Superior temporal gyrus (tissue), 1 donor: ENCODE measurements at regions not wholly inside any gene's neighbourhood (a gene's known extent, or its start where the extent isn't known, plus 50 kb on each side); places are given as distances from the start of the nearest gene placed in this dataset.

Experiments used
- DNase-seq: peaks from one replicate; pipeline ENCODE4 v3.0.0-alpha.2; 2016; ENCODE audit errors: extremely low spot score

DNA sequence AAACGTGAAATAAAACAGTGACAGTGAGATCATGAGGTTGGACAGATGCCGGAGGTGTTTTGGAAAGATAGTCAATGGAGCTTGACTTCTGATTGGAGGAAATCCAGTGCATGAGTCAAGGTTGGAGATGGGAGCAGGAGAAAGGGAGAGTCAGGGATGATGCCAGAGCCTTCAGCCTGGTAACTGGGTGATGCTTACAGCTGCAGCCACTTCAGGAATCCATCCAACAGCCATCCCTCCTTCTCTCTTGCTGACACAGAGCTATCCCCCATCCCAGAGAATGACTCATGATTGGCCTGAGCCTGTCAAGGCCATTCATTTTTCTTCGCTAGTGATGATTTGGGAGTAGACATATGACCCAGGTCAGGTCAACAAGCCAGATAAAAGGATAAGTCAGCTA lies 112.8 kb downstream of the SAMD5 start:
- DNase-seq: no peak

DNA sequence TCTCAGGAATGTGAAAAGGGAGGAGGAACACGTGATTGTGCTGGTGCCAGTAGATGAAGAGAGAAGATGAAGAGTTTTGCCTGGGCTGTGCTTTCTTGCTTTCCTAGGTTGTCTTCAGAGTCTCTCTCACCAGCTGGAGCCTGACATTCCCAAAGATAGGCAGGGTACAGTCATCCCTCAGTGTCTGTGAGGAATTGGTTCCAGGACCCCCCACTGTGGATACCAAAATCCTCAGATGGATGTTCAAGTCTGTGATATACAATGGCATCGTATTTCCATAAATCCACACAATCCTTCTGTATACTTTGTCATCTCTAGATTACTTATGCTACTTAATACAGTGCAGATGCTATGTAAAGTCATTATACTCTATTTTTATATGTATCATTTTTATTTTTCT lies 113.5 kb downstream of the SAMD5 start:
- no peak for DNase-seq

DNA sequence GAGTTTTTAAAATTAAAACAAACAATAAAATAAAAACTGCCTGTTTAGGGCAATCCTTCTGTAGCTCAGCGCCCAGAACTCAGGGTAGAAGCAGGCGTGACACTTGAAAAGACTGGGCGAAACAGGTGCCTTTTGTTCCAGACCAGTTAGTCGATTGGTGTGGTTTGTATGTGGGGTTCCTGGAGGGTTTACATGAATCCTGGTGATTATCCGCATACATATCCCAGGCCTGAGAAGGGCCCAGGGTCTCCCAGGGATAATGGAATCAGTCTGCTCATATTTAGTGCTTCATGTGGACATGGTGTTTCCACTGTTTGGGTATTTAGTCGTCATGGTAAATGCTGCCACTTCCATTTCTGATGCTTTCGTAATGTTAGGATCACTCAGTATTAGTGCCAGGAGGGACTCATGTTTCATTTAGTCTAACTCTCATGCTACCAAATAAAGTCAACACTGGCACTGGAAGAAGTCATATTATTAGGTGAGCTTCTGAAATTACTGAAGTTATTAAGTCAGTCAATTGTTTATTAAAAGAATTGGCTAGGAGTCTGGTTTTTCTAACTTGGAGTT lies 116.5 kb downstream of the SAMD5 start:
- DNase-seq: no peak

DNA sequence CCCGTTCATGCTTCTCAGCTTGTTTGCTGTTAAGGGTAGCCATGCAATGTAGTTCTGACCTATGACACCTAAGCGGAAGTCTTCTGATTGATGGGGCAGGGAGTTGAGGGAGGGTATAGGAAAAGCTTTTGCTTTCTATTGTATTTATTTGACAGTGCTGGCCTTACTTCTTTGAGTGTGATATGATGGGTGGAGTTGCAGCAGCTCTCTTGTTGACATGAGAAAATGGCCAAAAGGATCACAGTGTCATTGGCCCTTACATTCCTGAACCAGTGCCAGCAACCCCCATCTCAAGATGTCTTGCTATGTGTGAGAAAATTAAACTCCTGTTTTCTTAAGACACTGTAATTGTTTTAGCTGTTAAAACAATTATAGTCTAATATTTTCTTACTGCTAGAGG lies 117.5 kb downstream of the SAMD5 start:
- DNase-seq: no peak

DNA sequence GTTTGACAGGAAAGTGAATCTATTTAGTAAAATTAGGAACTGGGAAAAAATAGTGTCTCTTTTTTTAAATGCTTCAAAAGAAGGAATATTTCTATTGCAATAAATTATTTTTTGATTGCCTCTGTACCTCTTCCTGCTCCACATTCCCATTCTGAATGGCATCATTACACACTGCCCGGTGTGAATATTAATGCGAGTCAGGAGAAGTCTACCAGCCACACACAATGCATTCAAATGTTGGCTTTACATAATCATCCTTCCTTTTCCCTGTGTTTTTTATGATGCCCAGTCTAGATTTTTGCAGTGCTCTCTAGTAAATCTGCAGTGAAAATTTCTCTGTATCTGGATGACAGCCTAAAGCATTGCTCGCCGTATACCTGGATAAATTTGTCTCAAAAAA lies 118.9 kb downstream of the SAMD5 start:
- DNase-seq: no peak

DNA sequence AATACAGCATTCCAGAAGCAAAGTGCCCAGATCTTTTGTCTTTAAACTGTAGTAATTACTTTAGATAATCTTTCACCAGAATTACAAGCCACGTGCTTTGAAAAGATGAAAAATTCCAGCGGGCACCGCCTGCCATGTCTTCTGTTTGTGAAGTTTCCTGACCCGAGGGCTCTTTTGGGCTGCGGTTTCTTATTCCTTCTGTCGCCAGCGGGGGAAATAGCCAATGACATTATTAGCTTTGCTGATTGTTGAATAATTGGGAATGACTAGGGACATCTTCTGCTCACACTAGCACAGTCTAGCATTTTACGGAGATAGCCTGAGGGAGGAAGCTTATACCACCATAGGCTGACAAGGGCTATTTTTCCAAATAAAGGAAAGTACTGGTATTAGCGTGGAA lies 124.7 kb downstream of the SAMD5 start:
- no peak for DNase-seq

DNA sequence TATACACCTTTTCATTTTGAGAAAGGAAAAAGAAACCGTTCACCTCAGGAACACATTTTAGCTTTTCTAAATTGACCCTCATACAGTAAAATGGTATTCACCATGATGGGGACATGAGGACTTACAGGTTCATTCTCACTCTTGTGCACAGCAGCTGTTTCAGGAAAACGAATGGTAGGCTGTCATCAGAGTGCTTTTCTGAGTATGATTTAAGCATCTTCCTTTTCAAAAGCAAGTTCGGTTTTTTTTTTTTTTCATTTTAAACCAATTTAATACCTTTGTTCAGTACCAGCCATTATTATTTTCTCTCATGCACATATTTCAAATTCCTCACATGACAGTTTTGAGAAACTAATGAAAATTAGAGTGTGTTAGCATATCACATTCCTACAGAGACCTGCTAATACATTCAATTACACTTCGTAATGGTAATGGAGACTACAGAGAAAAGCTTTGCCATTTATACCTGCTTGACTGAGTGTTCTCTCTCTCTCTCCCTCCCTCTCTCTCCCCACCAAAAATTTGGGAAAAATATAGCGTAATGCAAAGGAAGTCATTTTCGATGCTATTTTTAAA lies 129.2 kb downstream of the SAMD5 start:
- no peak for DNase-seq

DNA sequence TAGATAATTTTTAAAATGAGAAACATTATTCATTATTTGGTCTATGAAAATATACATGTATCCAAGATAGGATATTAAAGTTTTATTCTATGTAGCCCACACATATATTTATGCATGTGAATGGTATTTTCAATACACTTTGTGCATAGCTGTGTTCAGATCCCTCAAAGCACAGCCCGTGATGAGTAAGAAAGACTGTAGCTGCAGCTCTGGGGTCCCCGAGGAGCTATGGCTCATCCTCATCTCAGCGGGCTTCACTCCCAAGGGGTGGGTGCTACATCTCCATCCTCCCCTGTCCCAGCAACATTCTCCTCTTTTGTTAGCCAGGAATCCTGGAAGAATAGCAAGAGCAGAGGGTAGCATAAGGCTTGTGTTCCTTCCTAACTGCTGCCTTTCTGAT lies 130.8 kb downstream of the SAMD5 start:
- no peak for DNase-seq

DNA sequence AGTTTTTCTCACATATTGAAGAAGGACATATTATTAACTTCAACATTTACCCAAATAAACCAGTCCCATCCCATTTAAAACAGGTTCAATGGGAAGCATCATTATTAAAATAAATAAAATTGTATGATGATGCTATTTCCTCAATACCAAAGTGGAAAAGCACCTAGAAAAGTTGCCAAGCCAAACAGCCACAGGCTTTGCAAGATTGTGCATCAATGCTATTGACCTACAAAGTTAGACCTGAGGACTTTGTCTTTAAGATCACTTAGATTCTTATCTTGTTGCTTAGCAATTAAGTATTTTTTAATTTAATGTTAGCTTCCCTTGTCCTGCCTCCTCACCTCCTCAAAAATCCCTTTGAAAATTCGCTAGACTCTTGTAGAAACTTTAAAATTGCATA lies 132.1 kb downstream of the SAMD5 start:
- no peak for DNase-seq

DNA sequence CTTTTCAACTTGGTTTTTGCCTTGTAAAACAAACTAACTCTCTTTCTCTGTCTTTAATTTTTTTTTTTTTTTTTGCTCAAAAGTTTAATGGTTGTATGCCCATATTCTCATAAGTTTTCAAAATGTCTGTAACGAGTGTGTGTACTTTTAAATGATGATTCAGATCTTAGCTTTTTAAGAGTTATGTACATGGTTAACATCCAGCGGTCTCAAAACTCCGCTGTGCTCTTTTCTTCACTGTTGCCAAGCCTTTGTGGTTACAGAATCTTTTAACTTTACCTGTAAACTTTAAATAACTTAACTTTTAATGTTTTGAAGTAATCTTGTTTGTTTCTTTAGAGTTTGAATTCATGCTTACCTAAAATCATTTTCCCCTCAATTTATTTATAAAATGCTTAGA lies 133.0 kb downstream of the SAMD5 start:
- DNase-seq: no peak

DNA sequence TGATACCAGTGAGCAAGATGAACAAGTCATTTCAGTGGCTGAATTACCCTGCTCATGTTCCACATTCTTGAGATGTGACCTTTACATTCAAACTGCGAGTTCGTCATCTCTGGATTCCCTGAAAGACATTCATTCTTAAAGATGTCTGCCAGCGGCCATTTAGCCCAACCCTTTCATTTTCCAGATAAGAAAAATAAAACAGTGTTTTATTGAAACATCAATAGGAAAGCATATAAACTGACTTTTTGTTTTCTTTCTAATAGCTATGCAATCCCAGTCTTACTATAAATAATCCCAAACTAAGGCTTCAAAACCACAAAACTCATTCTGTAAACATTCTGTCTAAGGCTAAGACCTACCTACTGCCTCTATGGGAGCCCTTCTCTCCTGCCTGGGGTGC lies 134.0 kb downstream of the SAMD5 start:
- no peak for DNase-seq

DNA sequence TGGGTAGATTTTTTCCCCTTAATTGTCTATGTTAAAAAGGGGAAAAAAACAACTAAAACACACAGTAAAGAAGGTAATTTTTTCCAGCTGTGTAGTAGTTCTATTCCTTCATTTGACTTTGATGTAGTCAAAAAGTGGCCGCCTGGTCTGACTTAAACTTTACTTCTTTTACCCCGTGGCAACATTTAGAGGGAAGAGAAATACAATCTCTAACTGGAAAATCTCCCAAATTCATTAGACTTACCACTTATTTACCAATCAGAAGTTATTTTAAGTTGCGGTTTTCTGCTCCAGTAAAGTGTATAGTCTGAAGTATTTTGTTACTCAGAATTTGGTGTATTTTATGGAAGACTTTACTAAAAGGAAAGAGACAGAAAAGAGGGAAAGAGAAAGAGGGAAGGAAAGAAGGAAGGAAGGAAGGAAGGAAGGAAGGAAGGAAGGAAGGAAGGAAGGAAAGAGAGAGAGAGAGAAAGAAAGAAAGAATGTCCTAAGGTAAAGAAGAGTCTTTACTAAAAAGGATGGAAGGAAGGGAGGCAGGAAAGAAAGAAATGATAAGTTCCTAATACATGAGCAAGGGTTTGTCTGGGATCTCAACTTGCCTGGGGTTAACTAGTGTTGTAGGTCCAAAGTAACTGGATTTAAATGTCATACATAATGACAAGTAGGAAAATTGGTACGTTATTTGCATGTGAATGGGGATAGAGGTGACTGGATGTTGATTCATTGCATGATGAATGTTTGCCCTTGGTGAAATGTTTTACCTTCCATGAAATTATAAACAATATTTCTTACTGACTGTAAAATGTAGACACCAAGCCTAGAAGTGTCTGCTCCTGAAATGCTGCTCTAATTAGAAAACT lies 135.1 kb downstream of the SAMD5 start:
- no peak for DNase-seq

DNA sequence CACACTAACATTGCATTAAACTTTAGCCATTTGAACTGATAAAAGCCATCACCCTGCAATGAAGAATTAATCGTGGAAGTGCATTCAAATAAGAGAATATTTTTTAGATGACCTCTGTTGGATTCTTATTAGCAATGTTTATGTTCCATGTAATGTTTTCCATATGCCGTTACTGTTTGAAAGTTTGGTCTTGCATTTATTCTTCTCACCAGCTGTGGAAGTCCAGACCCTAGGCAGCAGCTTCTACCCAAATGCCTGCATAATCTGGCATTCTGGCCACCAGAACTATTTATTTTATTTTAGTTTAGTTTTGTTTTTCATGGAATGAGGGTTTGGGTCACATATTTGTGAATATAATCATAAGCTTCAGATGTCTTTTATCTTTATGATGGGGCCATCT lies 140.4 kb downstream of the SAMD5 start:
- DNase-seq: no peak

DNA sequence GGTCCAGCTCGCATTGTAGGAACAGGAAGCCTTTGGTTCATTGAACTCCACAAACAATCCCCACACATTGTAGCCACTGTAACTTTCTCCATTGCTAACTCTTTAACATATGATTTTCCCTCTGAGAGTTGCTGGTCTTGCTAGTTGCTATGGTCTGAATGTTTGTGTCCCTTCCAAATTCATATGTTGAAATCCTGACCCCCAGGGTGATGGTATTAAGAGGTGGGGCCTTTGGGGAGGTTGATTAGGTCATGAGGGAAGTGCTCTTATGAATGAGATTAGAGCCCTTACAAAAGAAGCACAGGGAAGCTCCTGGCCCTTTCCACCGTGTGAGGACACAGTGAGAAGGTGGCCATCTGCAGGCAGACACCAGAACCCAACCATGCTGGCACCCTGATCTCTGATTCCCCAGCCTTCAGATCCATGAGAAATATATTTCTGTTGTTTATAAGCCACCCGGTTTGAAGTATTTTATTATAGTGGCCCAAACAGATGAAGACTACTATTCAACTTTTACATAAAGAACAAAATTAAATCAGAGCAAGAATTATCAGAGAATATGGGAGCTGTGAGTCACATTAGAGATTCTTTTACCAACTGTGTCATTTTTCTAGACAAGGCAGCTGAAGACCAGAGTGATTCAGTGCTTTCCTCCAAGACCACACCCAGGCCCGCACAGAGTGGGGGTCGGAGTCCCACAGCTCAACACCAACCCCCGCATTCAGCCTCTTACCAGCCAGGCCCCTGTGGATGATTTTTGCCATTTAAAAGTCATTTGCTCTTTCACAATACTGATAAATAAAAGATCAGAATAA lies 143.0 kb downstream of the SAMD5 start:
- DNase-seq: no peak

DNA sequence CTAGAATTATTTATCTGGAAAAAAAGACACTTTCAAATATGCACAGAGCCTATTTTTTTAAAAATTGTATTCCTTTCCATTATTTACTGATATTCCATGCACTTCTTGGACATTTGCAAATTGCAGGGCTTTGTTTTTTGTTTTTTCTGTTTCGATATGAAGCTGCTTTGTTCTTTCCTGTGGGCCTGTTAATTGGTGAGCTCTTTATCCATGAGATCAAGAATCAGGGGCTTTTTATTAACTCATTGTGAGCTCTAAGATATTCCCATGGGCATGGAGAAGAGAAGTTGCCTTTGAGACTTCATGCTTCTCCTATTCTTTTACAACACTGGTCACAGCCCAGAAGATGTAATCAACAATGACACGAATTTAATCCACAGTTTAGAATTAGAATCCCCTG lies 145.1 kb downstream of the SAMD5 start:
- DNase-seq: no peak

DNA sequence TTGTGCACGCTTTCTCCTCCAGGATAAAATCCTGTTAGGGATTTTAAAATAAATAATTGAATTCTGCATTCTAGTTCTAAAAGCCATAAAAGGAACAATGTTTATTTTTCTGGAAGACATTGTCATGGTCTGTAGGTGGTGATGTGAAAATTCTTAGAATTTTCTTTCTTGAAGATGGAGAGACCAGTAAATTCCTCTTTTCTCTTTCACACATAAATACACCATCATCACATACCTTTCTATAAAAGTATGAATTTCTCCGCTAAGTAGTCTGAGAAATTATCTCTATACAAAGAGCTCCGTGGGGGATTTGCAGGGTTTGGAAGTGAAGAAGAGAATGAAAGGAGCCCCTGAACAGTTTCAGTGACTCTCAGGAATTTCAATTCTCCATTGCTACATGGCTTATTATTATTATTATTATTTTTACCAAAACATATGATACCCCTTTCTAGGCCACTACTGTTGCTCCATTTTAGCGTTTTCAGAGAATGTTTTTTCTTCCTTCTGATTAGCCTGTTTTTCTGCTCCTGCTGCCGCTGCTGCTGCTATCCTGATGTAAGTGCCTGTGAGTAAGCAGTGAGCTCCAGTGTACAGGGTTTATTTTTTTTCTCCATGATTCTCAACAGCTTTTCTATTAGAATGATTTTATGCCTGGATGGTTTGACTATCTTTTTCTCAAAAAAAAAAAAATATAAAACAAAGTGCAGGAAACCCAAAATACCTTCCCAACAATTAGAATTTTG lies 145.8 kb downstream of the SAMD5 start:
- no peak for DNase-seq

DNA sequence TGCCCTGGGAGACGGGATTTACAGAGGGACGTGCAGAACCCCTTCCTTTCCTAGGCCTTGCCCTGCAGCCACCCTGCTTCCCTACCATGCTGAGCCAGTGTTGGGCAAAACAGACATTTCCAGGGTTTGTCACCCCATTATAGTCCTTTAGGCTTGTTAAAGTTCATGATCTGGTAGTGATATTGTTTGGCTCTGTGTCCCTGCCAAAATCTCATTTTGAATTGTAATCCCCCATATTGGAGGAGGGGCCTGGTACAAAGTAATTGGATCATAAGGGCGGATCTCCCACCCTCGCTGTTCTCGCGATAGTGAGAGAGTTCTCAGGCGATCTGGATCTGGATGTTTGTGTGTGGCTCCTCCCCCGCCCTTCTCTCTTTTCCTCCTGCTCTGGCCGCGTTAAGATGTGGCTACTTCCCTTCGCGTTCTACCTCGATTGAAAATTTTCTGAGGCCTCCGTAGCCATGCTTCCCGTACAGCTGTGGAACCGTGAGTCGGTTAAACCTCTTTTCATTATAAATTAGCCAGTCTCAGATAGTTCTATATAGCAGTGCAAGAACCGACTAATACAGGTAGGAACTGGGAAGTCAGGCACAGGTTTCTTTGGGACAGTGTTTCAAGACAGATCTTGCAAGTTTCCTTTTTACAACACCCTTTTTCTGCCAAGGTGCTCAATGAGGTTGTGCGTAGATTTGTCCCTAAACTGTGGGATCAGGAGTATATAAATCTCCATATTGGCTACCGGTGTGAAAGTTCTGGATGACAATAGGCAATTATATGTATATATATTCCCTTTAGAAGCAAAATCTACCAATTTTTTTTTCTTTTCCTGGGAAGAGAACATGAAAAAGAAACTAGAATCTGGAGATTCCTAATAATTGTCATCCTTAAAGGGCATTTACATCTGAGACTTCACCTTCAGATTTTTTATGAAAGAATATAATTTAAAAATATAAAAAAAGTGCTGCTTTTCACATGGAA lies 152.1 kb downstream of the SAMD5 start:
- no peak for DNase-seq

DNA sequence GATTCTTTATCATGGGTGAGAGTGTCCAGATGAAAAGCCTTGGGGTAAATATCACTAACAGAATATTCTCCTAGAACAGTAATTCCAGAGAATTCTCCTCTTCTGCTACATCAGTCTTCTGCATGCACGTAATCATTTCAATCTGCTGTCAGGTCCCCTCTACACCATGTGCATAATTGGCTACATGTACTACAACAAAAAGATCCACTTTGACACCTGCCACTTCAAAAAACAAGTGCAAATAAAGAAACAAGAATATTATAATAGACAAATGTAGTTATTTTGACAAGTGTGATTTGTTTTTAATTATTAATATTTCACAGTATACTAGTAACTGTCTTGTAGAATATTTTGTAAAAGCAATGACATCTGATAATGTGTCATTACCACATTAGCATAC lies 154.2 kb downstream of the SAMD5 start:
- DNase-seq: no peak

DNA sequence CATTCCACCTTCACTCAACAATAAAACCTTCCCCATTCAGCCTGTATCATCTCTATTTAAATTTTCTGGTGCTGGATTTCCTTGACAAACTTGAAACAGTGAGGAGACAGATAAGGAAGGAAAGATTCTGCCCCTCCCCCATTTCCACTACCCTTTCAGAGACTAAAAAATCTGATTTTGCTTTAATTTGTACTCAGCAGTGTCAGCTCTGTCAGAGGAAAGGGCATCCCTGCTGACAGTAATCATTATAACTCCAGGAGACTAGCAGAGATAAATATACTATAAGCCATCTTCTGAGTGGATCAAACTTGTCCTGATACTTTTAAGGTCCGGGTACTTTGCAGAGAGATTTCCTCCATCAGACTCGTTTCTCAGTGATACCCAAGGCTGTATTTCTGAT lies 155.6 kb downstream of the SAMD5 start:
- no peak for DNase-seq

DNA sequence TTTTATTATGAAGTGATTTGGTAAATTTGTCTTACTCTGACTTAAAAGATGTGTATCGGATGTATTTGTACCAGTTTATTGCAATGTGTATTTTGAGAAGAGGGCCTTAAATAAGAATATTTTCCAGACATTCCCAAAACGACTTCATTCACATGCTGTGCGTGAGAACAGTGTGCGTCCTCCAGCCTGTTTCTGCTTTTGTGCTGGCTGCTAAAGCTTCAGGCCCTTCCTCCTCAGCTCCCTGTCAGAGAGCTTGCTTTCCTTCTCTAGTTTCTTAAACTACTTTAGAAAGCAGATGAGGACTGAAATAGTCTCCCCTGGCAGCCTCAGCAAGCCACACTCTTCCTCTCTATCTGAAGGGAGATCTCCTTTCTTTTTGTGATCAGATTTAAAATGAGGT lies 157.8 kb downstream of the SAMD5 start:
- DNase-seq: no peak

DNA sequence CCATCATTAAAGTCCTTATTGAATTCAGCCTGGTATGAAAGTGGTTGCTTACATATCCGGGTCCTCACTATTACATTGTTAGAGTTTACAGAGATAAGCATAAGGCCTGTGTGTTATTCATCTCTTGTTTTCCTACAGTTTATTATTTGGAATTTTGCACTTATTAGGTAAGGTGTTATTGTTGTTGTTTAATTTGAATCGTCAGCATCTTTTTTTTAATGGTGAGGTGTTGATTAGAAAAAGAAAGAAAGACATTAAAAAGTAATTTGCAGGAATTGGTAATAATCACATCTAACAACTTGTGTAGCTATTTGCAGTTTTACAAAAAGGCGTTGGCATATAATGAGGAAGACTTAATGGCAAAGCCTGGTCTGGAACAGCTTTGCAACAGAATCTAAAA lies 158.6 kb downstream of the SAMD5 start:
- no peak for DNase-seq
